22Rv1 (cell line): ENCODE measurements at regions not wholly inside any gene's neighbourhood (a gene's known extent, or its start where the extent isn't known, plus 50 kb on each side); places are given as distances from the start of the nearest gene placed in this dataset.

Experiments
- ZFX ChIP-seq: fragments of 450-650 bp; IDR thresholded peaks from 2 replicates; pipeline ENCODE4 v1.6.1; 2017; ENCODE audit warnings: antibody characterized with exemption, borderline replicate concordance
- TF ChIP-seq, protein P1 (sequence below): fragments of 450-650 bp; IDR thresholded peaks from 2 replicates; pipeline ENCODE4 v1.5.1; 2017; ENCODE audit warnings: mild to moderate bottlenecking

DNA sequence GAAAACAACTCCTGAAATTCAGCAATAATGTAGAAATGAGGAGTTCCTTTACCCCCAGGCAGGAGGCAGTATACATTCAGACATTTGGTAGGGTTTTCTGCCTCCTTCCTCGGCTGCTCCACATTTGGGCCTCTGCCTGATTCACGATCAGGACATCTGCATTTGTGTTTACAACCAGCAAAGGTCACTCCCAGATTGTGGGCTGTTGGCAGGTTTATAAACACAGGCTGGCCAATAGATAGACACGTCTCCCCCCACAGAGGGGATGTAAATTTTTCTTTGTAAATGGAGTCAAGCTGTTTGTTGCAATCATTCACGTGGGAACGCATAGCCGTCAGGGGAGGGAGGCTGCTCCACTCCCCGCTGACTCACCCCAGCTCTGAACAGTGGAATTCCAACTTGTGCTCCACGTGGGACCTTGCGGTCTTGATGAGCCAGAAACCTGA, 252.1 kb upstream of the N4BP1 start:
- TF ChIP-seq, protein P1, sequence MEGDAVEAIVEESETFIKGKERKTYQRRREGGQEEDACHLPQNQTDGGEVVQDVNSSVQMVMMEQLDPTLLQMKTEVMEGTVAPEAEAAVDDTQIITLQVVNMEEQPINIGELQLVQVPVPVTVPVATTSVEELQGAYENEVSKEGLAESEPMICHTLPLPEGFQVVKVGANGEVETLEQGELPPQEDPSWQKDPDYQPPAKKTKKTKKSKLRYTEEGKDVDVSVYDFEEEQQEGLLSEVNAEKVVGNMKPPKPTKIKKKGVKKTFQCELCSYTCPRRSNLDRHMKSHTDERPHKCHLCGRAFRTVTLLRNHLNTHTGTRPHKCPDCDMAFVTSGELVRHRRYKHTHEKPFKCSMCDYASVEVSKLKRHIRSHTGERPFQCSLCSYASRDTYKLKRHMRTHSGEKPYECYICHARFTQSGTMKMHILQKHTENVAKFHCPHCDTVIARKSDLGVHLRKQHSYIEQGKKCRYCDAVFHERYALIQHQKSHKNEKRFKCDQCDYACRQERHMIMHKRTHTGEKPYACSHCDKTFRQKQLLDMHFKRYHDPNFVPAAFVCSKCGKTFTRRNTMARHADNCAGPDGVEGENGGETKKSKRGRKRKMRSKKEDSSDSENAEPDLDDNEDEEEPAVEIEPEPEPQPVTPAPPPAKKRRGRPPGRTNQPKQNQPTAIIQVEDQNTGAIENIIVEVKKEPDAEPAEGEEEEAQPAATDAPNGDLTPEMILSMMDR: 0 out of 2 replicates have a peak, but pooled peaks have one; percentile 7
- no peak for TF ChIP-seq ZFX
